K562 (cell line): ENCODE measurements at regions not wholly inside any gene's neighbourhood (a gene's known extent, or its start where the extent isn't known, plus 50 kb on each side); places are given as distances from the start of the nearest gene placed in this dataset.

Source experiments
- ATAC-seq: fragments of 200-7000 bp; cut with Tn5 transposase; 3 replicates; pipeline ENCODE4 v1.9.1; 2020; ENCODE audit warnings: moderate library complexity
- BruUV-seq: library from RNA; stranded (reverse); fragments of 400-500 nt; replicated peaks from 2 replicates; lab custom pipeline; 2021; lab: Mats Ljungman, UMichigan
- CTCF ChIA-PET: fragments of 300-600 bp; formaldehyde crosslinking; extraction: SDS; loops from one replicate; lab custom pipeline; 2021; ENCODE audit warnings: low intra/inter-chr PET ratio; lab: Yijun Ruan, JAX
- POLR2A ChIA-PET: fragments of 300-600, 350-650 bp; sonication (Branson Sonifier 250); formaldehyde crosslinking; extraction: SDS; loops from one replicate; lab custom pipeline; 2021; ENCODE audit warnings: antibody characterized with exemption, inconsistent platforms; lab: Yijun Ruan, JAX
- DNase-seq, 4 experiments: peaks; one replicate each; pipeline versions ENCODE4 v3.0.0 to v3.0.0-alpha.2; 2011 to 2018; ENCODE audit warnings: low spot score in 3 of 4, mixed read lengths in 3 of 4; ENCODE audit errors: extremely low read depth in 1 of 4
- FAIRE-seq: peaks from 2 replicates; lab custom pipeline; 2011; peaks lifted over from hg19 to GRCh38; lab: Jason Lieb, UNC
- H2AFZ ChIP-seq: 2 replicates; pipeline ENCODE4 v1.6.0; 2011; ENCODE audit warnings: low read depth, low read length, control low read depth, inconsistent platforms
- H3K27ac ChIP-seq: fragments of 200-600 bp; 3 replicates; pipeline ENCODE4 v1.8.0; 2011; ENCODE audit warnings: low read depth, mild to moderate bottlenecking, control low read depth, inconsistent platforms, low read length, moderate library complexity, mixed read lengths; ENCODE audit errors: extremely low read depth
- H3K27me3 ChIP-seq, 2 experiments: fragments of 300-600 bp in 1 of 2; 2 replicates in 1 of 2; 3 replicates in 1 of 2; pipeline versions ENCODE4 v1.6.0 to v1.8.0; 2011; ENCODE audit warnings: inconsistent platforms in 2 of 2, low read length in 2 of 2, mild to moderate bottlenecking in 1 of 2, mixed read lengths in 1 of 2, moderate library complexity in 1 of 2; ENCODE audit not compliant: control insufficient read depth in 2 of 2, insufficient read depth in 2 of 2
- H3K36me3 ChIP-seq: fragments of 300-600 bp; 3 replicates; pipeline ENCODE4 v1.8.0; 2011; ENCODE audit warnings: mild to moderate bottlenecking, low read length, inconsistent platforms; ENCODE audit not compliant: control insufficient read depth, insufficient read depth
- H3K4me1 ChIP-seq, 2 experiments: fragments of 200-600 bp in 1 of 2; replicated peaks in 1 of 2; 2 replicates in 1 of 2; 3 replicates in 1 of 2; pipeline versions ENCODE4 v1.5.1 to v1.8.0; 2011; ENCODE audit warnings: inconsistent platforms in 2 of 2, low read length in 2 of 2, mild to moderate bottlenecking in 1 of 2, mixed read lengths in 1 of 2, moderate library complexity in 1 of 2; ENCODE audit not compliant: control insufficient read depth in 2 of 2, insufficient read depth in 2 of 2
- H3K4me2 ChIP-seq: 2 replicates; pipeline ENCODE4 v1.6.1; 2011; ENCODE audit warnings: low read length, control low read depth, inconsistent platforms, mixed read lengths; ENCODE audit not compliant: insufficient read depth
- H3K4me3 ChIP-seq: fragments of 200-600 bp; sonication (generic), shearing (Covaris generic); 2 replicates; pipeline ENCODE4 v1.5.1; 2016; ENCODE audit warnings: control low read depth, inconsistent platforms
- H3K79me2 ChIP-seq: fragments of 200-600 bp; 3 replicates; pipeline ENCODE4 v1.8.0; 2011; ENCODE audit warnings: low read length, inconsistent platforms; ENCODE audit not compliant: control insufficient read depth, insufficient read depth
- H3K9ac ChIP-seq, 2 experiments: 2 replicates each; pipeline versions ENCODE4 v1.6.0 to v1.6.1; 2011; ENCODE audit warnings: low read depth in 2 of 2, low read length in 2 of 2, control low read depth in 1 of 2, inconsistent platforms in 1 of 2, mild to moderate bottlenecking in 1 of 2, mixed read lengths in 1 of 2; ENCODE audit not compliant: insufficient read depth in 1 of 2
- H3K9me1 ChIP-seq: one replicate; pipeline ENCODE4 v1.6.0; 2011; ENCODE audit warnings: inconsistent platforms, mild to moderate bottlenecking, low read length, moderate library complexity; ENCODE audit not compliant: control insufficient read depth, insufficient read depth
- H3K9me3 ChIP-seq: replicated peaks from 2 replicates; pipeline ENCODE4 v1.5.1; 2011; ENCODE audit warnings: low read depth, low read length, inconsistent platforms; ENCODE audit not compliant: control insufficient read depth, insufficient read depth
- H4K20me1 ChIP-seq: replicated peaks from 2 replicates; pipeline ENCODE4 v1.6.1; 2011; ENCODE audit warnings: low read length, inconsistent platforms, mixed read lengths; ENCODE audit not compliant: control insufficient read depth, insufficient read depth
- GTF2A2 ChIP-seq: IDR thresholded peaks from 2 replicates; pipeline ENCODE4 v1.6.1; 2016; ENCODE audit warnings: mild to moderate bottlenecking, missing genetic modification characterization, missing compliant biosample characterization
- HES1 ChIP-seq: fragments of 450-650 bp; IDR thresholded peaks from 2 replicates; pipeline ENCODE4 v1.6.1; 2016; ENCODE audit warnings: low read depth, mild to moderate bottlenecking, moderate library complexity
- HEY1 ChIP-seq: fragments of 250-450 bp; sonication (Bioruptor Pico); IDR thresholded peaks from 2 replicates; pipeline ENCODE4 v1.5.0; 2020; ENCODE audit warnings: mild to moderate bottlenecking, moderate library complexity, borderline replicate concordance
- MAFK ChIP-seq: IDR thresholded peaks from 2 replicates; pipeline ENCODE4 v1.6.1; 2011; ENCODE audit warnings: low read length, improper control_type of control experiment
- NR2C1 ChIP-seq, 2 experiments: fragments of 450-650 bp; IDR thresholded peaks; 2 replicates each; pipeline ENCODE4 v1.6.1; 2017; ENCODE audit warnings: mild to moderate bottlenecking in 2 of 2, antibody characterized with exemption in 1 of 2, inconsistent platforms in 1 of 2, missing compliant biosample characterization in 1 of 2, missing genetic modification characterization in 1 of 2
- NRF1 ChIP-seq, 2 experiments: fragments of 450-650 bp; IDR thresholded peaks in 1 of 2; conservative IDR thresholded peaks in 1 of 2; 2 replicates each; pipeline ENCODE4 v1.6.1; 2014; ENCODE audit warnings: mild to moderate bottlenecking in 2 of 2
- PHB ChIP-seq: fragments of 250-450 bp; sonication (Bioruptor Pico); IDR thresholded peaks from 2 replicates; pipeline ENCODE4 v1.5.0; 2021
- SETDB1 ChIP-seq: IDR thresholded peaks from one replicate; pipeline ENCODE4 v1.6.1; 2012; ENCODE audit warnings: low read length, control low read depth, inconsistent platforms
- SMARCA4 ChIP-seq: fragments of 450-650 bp; IDR thresholded peaks from 2 replicates; pipeline ENCODE4 v1.6.1; 2016
- SP2 ChIP-seq: IDR thresholded peaks from 2 replicates; pipeline ENCODE4 v1.6.1; 2011; ENCODE audit warnings: mild to moderate bottlenecking, low read depth, low read length, moderate library complexity; ENCODE audit not compliant: poor library complexity, severe bottlenecking; ENCODE audit errors: extremely low read depth
- TAF9B ChIP-seq: fragments of 450-650 bp; IDR thresholded peaks from 2 replicates; pipeline ENCODE4 v1.6.1; 2018; ENCODE audit warnings: mild to moderate bottlenecking; ENCODE audit not compliant: partially characterized antibody
- XRCC4 ChIP-seq: IDR thresholded peaks from one replicate; pipeline ENCODE4 v1.6.1; 2011; ENCODE audit not compliant: insufficient read depth, insufficient read length; ENCODE audit errors: extremely low read depth
- ZNF232 ChIP-seq: sonication (generic); formaldehyde crosslinking; IDR thresholded peaks from 2 replicates; pipeline ENCODE4 v1.8.0; 2022; ENCODE audit warnings: mild to moderate bottlenecking, missing genetic modification reagents
- ZNF408 ChIP-seq: fragments of 250-450 bp; sonication (Bioruptor Pico); IDR thresholded peaks from 2 replicates; pipeline ENCODE4 v1.4.0; 2020; ENCODE audit warnings: low read depth, mild to moderate bottlenecking, moderate library complexity
- ZNF75A ChIP-seq: fragments of 450-650 bp; formaldehyde crosslinking; IDR thresholded peaks from 2 replicates; pipeline ENCODE4 v1.4.0; 2020; ENCODE audit warnings: mild to moderate bottlenecking
- WGBS: fragments of 100-300 bp; shearing (Covaris generic); methylation state at CpG from one replicate; pipeline ENCODE4 v1.1.6; 2016; ENCODE audit warnings: low coverage, mixed read lengths; ENCODE audit not compliant: insufficient coverage; ENCODE audit errors: missing lambda C conversion rate; 5-methylcytosine and 5-hydroxymethylcytosine counted together
- in situ Hi-C: fragments of 300-500 bp; cut with MboI; formaldehyde crosslinking; loops from 4 replicates; pipeline ENCODE4 v1.15.0; 2018; ENCODE audit warnings: inconsistent platforms, mixed read lengths
- intact Hi-C: fragments of 100-400 bp; cut with micrococcal nuclease; formaldehyde crosslinking; loops from 2 replicates; pipeline ENCODE4 v1.14.2; 2022

GRCh38 chr2:21819454-21819853 is 695.7 kb downstream of the TDRD15 start:
- intact Hi-C loops: no loop called here
- H3K4me2 ChIP-seq: no peak overlapping the region
- FAIRE-seq (no peak), ATAC-seq (no peak), DNase-seq (no peak)
- no peaks in the 10 kb centered on the region for H3K36me3 ChIP-seq
- no peaks in the 10 kb centered on the region for H3K9me1 ChIP-seq
- TF ChIP-seq GTF2A2: no peak
- TF ChIP-seq SMARCA4: no peak
- no peak for TF ChIP-seq XRCC4
- no peak for TF ChIP-seq NRF1 (conservative IDR thresholded peaks at IDR 0.05 in 1 of 2, IDR thresholded peaks at IDR 0.05 in 1 of 2)
- TF ChIP-seq ZNF232: no peak
- TF ChIP-seq ZNF75A (CRISPR knock-in tag): no peak
- no peak for TF ChIP-seq MAFK
- no peak for TF ChIP-seq SETDB1
- TF ChIP-seq TAF9B: no peak
- TF ChIP-seq HES1: no peak
- no peak for TF ChIP-seq PHB
- no peak for TF ChIP-seq ZNF408 (CRISPR knock-in tag)
- TF ChIP-seq NR2C1 (IDR thresholded peaks at IDR 0.05): no peak
- no peak for TF ChIP-seq NR2C1 (tag; IDR thresholded peaks at IDR 0.05)
- TF ChIP-seq HEY1 (CRISPR knock-in tag): no peak
- TF ChIP-seq SP2: no peak
- no peaks in the 10 kb centered on the region for H4K20me1 ChIP-seq
- no peaks in the 10 kb centered on the region for H3K27me3 ChIP-seq
- H3K9ac ChIP-seq: no peak overlapping the region
- WGBS: 0% methylated on average over 2 of the region's 2 CpGs
- H3K9me3 ChIP-seq: no peaks in the 10 kb centered on the region
- H3K4me3 ChIP-seq: no peak overlapping the region
- POLR2A ChIA-PET: no interaction called here
- no peaks in the 10 kb centered on the region for H3K79me2 ChIP-seq
- no TSS peak for BruUV-seq
- CTCF ChIA-PET: no interaction called here
- H2AFZ ChIP-seq: no peak overlapping the region
- H3K27ac ChIP-seq: no peak overlapping the region
- no peaks in the 10 kb centered on the region for H3K4me1 ChIP-seq
- in situ Hi-C loops: no loop called here
